HG03175 (cell line): ENCODE measurements at regions not wholly inside any gene's neighbourhood (a gene's known extent, or its start where the extent isn't known, plus 50 kb on each side); places are given as distances from the start of the nearest gene placed in this dataset.

Source experiments
- ATAC-seq: cut with Tn5 transposase; IDR thresholded peaks from one replicate; pipeline ENCODE4 v1.9.1; 2021; ENCODE audit warnings: mild to moderate bottlenecking, moderate library complexity; ENCODE audit not compliant: unreplicated experiment

- ATAC-seq: no peak
These were observed 168.8 kb upstream of the ST8SIA2 start for GRCh38 chr15:92224843-92225242.

GRCh38 chr15:92226020-92226612 is 167.6 kb upstream of the ST8SIA2 start:
- no peak for ATAC-seq

DNA sequence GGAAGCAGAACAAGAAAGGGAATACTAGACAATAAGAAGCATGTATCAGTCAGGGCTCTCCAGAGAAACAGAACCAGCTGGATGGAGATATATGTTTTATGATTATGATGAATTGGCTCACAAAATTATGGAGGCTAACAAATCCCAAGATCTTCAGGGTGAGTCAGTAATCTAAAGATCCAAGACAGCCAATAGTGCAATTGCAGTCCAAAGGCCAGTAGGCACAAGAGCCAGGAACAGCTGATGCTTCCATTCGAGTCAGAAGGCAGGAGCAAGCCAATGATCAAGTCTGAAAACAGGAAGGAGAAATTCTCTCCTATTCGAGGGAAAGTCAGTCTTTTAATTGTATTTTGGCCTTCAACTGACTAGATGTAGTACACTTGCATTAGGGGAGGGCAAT is 164.9 kb upstream of the ST8SIA2 start:
- ATAC-seq: no peak

GRCh38 chr15:92231461-92231860 is 162.2 kb upstream of the ST8SIA2 start:
- ATAC-seq: no peak

- ATAC-seq: no peak
These were observed 161.4 kb upstream of the ST8SIA2 start for GRCh38 chr15:92232317-92232716.

- ATAC-seq: no peak
These were observed 160.8 kb upstream of the ST8SIA2 start for GRCh38 chr15:92232876-92233275.

- ATAC-seq: no peak
These were observed 150.5 kb upstream of the ST8SIA2 start for GRCh38 chr15:92243227-92243626.

- no peak for ATAC-seq
These were observed 149.0 kb upstream of the ST8SIA2 start for GRCh38 chr15:92244703-92245102.

DNA sequence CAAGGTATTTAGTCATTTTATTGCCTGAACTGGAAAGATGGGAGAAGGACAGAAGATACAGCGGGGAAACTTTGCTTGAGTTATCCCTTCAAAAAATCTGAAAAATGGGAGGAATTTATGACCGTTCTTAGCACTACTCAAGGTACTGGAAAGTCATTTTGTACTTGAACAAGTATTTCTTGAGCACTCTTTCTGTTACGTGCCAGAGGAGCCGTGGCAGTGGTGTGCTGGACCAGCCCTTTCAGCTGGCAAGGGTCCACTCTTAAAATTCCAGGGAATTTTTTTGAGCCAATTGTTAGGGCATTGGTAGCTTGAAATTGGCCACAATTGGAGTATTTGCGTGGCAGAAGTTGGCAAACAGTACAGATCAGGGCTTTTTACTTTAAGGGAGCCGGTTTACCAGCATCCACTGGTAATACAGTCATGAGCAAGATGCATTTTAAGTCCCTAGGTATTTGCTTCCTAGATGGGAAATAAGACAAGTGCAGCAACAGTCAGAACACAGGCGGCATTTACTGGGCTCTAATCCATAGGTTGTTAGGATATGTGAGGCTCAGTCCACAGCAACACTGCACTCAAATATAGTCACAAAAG is 145.9 kb upstream of the ST8SIA2 start:
- ATAC-seq: no peak

GRCh38 chr15:92266796-92267685 is 126.6 kb upstream of the ST8SIA2 start:
- ATAC-seq: no peak

DNA sequence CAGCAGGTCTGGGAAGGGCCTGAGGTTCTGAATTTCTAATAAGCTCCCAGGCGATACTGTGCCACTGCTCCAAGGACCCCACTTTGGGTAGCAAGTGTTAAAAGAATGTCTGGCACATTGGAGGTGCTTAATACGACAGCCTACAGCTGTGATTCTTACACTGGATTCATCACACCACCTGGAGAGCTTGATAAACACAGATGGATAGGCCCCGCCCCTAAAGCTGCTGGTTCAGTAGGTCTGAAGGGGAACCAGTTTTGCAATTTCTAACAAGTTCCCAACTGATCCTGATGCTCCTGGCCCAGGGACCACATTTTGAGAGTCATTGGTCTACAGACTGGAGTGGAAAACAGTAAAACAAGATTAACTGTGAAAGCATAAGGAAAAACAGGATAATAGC is 124.8 kb upstream of the ST8SIA2 start:
- no peak for ATAC-seq

DNA sequence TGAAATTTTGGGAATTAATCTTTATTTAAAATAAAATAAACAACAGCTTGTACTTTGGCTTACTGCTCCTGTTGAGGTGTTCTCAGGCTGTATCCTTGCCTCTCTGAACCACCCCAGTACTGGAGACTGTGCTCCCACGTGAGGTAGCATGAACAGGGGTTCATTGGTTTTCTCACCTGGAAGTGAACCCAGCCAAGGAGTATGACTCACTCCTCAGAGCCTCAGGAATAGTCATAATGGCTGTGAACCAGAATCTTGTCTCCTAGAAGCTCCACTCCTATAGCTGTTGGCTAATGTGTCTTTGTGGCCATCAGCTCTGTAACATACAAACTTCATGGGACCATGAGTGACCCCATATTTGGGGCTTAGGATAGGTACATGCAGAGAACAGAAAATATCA is 122.5 kb upstream of the ST8SIA2 start:
- no peak for ATAC-seq

- ATAC-seq: no peak
These were observed 121.6 kb upstream of the ST8SIA2 start for GRCh38 chr15:92272106-92272505.

- no peak for ATAC-seq
These were observed 120.4 kb upstream of the ST8SIA2 start for GRCh38 chr15:92273286-92273685.

DNA sequence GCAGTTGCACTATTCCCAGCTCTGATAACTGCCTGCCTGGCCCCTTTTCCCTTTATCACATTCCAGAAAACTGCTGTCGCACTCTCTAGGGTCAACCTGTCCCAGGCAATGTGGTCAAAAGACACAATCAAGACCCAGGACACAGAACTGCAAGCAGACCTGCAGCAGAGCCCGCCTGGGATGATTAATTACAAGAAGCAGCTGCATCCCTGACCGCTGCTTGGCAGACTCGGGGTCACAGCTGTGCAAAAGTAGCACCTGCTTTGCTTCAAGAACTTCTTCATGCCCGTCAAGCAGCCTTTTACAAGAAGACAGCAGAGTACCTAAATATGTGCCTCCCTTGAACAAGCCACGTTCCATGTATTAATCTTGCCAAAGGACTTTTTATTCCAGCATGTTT is 120.0 kb upstream of the ST8SIA2 start:
- ATAC-seq: no peak

DNA sequence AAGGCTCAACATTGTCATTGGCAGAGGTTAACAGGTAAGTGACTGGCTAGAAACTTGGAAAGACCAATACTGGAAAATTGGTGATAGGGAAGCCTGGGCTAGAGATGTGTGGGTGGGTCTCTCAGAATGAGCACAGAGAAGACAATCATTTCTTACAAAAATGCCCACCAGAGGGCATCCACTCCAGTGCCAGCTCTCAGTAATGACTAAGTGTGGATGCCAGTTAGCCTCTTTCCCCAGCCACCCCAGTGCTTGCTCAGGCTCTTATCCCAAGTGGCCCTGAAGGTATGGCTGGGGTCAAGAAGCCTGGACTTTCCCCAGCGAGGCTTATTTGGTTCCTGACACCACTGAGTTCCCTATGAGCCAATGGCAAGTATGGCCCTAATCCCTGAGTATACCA is 115.9 kb upstream of the ST8SIA2 start:
- peak; percentile 58 for ATAC-seq

GRCh38 chr15:92283813-92284212 is 109.9 kb upstream of the ST8SIA2 start:
- ATAC-seq: no peak

- ATAC-seq: peak; percentile 74
These were observed 104.9 kb upstream of the ST8SIA2 start for GRCh38 chr15:92288755-92289154.

DNA sequence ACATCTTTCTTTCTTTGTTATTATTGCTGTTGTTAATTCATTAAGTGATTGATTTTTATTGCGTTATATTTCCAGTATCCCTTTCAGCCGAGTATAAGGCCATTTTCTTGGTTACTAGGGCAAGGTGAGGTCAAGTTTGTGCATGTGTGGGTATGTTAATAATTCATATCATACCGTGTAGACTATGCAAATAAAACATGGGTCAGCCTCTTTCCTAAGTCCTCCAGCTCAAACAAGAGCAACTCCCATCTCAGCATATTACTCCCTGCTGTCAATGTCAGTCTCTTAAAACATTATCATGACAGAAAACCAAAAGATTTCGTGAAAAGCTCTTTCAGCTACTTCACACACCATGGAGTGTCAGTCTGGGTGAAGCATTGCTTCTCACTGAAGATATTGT is 103.9 kb upstream of the ST8SIA2 start:
- no peak for ATAC-seq

DNA sequence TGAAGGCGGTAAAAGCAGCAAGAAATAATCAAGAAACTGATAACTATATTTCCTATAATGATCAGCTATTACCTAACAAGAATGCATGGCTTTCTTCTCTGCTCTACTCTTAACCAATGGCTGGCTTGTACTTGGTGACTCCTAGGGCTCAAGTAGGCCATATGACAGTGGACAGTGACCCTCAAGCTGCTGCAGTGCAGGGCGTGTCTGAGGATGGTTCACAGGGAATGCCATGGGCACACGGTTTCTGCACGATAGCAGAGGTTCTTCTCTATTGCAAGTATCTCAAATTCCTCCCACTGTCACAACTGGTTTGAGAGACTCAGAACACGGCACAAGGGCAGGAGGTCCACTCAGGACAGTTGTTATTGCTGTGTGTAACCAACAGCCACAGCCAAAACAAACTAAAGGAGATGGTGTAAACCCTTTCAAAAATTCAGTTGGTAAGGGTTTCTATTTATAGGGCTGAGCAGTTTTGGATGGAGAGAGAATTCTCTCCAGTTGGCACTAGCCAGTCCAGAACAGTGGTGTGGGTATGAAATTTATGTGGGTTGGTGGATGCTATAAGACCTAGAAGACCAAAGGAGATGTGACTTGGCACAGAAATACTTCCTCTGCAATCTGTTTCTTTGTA is 103.2 kb upstream of the ST8SIA2 start:
- ATAC-seq: no peak

GRCh38 chr15:92291900-92292299 is 101.8 kb upstream of the ST8SIA2 start:
- ATAC-seq: no peak

DNA sequence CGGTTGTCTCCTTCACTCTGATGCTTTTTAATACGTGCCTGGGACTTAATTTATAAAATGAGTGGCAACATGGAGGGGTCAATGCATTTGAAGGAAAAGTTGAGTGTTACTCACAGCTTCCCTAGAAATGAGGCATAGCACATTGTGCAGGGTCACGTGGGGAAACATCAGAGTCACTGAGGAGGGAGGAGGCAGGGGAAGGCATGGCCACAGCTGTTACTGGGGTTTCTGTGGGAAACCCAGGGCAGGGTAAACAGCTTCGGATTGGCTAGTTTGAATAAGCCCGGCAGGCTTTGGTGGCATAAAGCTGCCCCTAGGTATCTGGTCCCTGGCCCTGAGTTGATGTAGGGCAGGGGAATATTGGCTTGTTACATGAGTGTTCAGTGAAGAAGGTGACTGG is 98.9 kb upstream of the ST8SIA2 start:
- ATAC-seq: no peak
